ENCODE measurements at regions not wholly inside any gene's neighbourhood (a gene's known extent, or its start where the extent isn't known, plus 50 kb on each side); places are given as distances from the start of the nearest gene placed in this dataset.

DNA sequence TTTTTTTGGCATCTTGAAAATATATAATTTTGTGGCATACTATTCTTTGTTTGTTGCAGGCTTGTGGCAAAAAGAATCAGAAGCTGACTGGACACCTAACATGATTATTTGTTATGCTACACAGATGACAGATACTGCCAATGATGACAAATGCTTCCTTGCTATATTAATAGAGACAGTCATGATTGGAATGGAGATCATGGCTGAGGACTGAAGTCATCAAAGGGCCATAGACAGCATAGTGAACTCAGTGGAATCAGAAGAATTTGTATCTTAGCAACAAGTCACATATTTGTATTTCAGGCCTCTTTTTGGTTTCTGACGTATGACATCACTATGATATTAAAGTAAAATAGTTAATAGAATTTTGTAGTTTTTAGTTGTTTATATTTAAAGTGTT, 1003.8 kb upstream of the DDX18 start:
- TF ChIP-seq, protein P1, sequence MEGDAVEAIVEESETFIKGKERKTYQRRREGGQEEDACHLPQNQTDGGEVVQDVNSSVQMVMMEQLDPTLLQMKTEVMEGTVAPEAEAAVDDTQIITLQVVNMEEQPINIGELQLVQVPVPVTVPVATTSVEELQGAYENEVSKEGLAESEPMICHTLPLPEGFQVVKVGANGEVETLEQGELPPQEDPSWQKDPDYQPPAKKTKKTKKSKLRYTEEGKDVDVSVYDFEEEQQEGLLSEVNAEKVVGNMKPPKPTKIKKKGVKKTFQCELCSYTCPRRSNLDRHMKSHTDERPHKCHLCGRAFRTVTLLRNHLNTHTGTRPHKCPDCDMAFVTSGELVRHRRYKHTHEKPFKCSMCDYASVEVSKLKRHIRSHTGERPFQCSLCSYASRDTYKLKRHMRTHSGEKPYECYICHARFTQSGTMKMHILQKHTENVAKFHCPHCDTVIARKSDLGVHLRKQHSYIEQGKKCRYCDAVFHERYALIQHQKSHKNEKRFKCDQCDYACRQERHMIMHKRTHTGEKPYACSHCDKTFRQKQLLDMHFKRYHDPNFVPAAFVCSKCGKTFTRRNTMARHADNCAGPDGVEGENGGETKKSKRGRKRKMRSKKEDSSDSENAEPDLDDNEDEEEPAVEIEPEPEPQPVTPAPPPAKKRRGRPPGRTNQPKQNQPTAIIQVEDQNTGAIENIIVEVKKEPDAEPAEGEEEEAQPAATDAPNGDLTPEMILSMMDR (IDR thresholded peaks at IDR 0.05): no peak
- no peak for TF ChIP-seq POLR2A (IDR thresholded peaks at IDR 0.05)

Measured in gastroesophageal sphincter (tissue), 3 donors.